B cell (primary cell): ENCODE measurements at regions not wholly inside any gene's neighbourhood (a gene's known extent, or its start where the extent isn't known, plus 50 kb on each side); places are given as distances from the start of the nearest gene placed in this dataset.

Source experiments
- EZH2 ChIP-seq: IDR thresholded peaks from 2 replicates; pipeline ENCODE4 v1.6.1; 2012; ENCODE audit warnings: borderline replicate concordance, low read depth, mild to moderate bottlenecking, moderate library complexity, low read length; ENCODE audit not compliant: insufficient read depth, poor library complexity, severe bottlenecking
- TF ChIP-seq, protein P1 (sequence below): fragments of 200-600 bp; IDR thresholded peaks from one replicate; pipeline ENCODE4 v1.8.0; 2022; ENCODE audit warnings: antibody characterized with exemption, mild to moderate bottlenecking

DNA sequence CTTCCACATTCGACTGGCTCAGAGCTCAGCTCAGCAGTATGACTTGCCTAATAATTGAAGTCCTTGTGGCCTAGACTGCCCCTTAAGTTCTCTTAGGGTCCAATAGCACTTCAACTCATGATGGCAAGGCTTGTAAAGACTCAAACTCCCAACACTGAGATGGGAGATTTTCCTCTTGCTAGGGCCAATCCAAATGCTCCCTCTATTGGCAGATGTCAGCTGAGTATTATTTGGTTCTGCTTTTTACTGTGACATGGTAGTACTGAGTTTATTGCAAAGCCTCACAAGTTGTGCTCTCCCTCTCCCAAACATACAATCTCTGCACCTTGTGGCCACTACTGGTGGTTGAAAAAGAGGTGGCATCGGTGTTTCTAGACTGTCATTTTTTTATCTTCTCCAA is 164.2 kb downstream of the ALG10 start:
- TF ChIP-seq, protein P1, sequence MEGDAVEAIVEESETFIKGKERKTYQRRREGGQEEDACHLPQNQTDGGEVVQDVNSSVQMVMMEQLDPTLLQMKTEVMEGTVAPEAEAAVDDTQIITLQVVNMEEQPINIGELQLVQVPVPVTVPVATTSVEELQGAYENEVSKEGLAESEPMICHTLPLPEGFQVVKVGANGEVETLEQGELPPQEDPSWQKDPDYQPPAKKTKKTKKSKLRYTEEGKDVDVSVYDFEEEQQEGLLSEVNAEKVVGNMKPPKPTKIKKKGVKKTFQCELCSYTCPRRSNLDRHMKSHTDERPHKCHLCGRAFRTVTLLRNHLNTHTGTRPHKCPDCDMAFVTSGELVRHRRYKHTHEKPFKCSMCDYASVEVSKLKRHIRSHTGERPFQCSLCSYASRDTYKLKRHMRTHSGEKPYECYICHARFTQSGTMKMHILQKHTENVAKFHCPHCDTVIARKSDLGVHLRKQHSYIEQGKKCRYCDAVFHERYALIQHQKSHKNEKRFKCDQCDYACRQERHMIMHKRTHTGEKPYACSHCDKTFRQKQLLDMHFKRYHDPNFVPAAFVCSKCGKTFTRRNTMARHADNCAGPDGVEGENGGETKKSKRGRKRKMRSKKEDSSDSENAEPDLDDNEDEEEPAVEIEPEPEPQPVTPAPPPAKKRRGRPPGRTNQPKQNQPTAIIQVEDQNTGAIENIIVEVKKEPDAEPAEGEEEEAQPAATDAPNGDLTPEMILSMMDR, result no peak
- no peak for TF ChIP-seq EZH2
